Endothelial cell of umbilical vein (primary cell): ENCODE measurements at regions not wholly inside any gene's neighbourhood (a gene's known extent, or its start where the extent isn't known, plus 50 kb on each side); places are given as distances from the start of the nearest gene placed in this dataset.

Experiments used
- BruUV-seq: library from RNA; stranded (reverse); fragments of 400-500 nt; replicated peaks from 2 replicates; lab custom pipeline; 2021; lab: Mats Ljungman, UMichigan
- CTCF ChIA-PET: fragments of 300-600, 350-600 bp; sonication (Branson Sonifier 250); formaldehyde crosslinking; loops from one replicate; lab custom pipeline; 2021; ENCODE audit warnings: antibody characterized with exemption, inconsistent platforms; lab: Charles Lee
- POLR2A ChIA-PET: fragments of 300-600, 350-600 bp; sonication (Branson Sonifier 250); formaldehyde crosslinking; loops from one replicate; lab custom pipeline; 2021; ENCODE audit warnings: antibody characterized with exemption, inconsistent platforms; lab: Charles Lee
- DNase-seq: peaks from one replicate; pipeline ENCODE4 v3.0.0-alpha.2; 2011; ENCODE audit warnings: low read depth, low spot score
- FAIRE-seq: peaks from 2 replicates; lab custom pipeline; 2011; peaks lifted over from hg19 to GRCh38; lab: Jason Lieb, UNC
- H2AFZ ChIP-seq: 2 replicates; pipeline ENCODE4 v1.6.0; 2012; ENCODE audit warnings: low read depth, low read length, control low read depth, inconsistent platforms
- H3K27ac ChIP-seq: 2 replicates; pipeline ENCODE4 v1.5.1; 2011; ENCODE audit warnings: low read depth, mild to moderate bottlenecking, control low read depth, low read length, moderate library complexity; ENCODE audit not compliant: insufficient read depth
- H3K27me3 ChIP-seq, 2 experiments: 2 replicates each; pipeline versions ENCODE4 v1.6.0 to v1.6.1; 2011; ENCODE audit warnings: low read length in 2 of 2, mixed read lengths in 1 of 2; ENCODE audit not compliant: control insufficient read depth in 2 of 2, insufficient read depth in 2 of 2
- H3K36me3 ChIP-seq, 2 experiments: 2 replicates in 1 of 2; 3 replicates in 1 of 2; pipeline ENCODE4 v1.5.1; 2011; ENCODE audit warnings: low read length in 2 of 2, mild to moderate bottlenecking in 1 of 2, moderate library complexity in 1 of 2; ENCODE audit not compliant: control insufficient read depth in 2 of 2, insufficient read depth in 2 of 2; ENCODE audit errors: extremely low read depth in 1 of 2
- H3K4me1 ChIP-seq: 3 replicates; pipeline ENCODE4 v1.5.1; 2011; ENCODE audit warnings: mild to moderate bottlenecking, low read length; ENCODE audit not compliant: control insufficient read depth, insufficient read depth; ENCODE audit errors: extremely low read depth
- H3K4me2 ChIP-seq: 2 replicates; pipeline ENCODE4 v1.6.1; 2011; ENCODE audit warnings: low read length, control low read depth, mixed read lengths; ENCODE audit not compliant: insufficient read depth
- H3K4me3 ChIP-seq, 3 experiments: fragments of 200-600 bp in 1 of 3; sonication (generic), shearing (Covaris generic) in 1 of 3; replicated peaks in 1 of 3; 2 replicates each; pipeline ENCODE4 v1.5.1; 2011 to 2016; ENCODE audit warnings: control low read depth in 3 of 3, low read length in 3 of 3, mild to moderate bottlenecking in 2 of 3, inconsistent platforms in 1 of 3, low read depth in 1 of 3, moderate library complexity in 1 of 3; ENCODE audit not compliant: insufficient read depth in 1 of 3
- H3K79me2 ChIP-seq: 2 replicates; pipeline ENCODE4 v1.6.0; 2012; ENCODE audit warnings: low read length, inconsistent platforms; ENCODE audit not compliant: control insufficient read depth, insufficient read depth
- H3K9ac ChIP-seq: replicated peaks from 2 replicates; pipeline ENCODE3; 2011; ENCODE audit warnings: low read length, control low read depth; ENCODE audit not compliant: insufficient read depth; ENCODE audit errors: extremely low read depth
- H3K9me1 ChIP-seq: replicated peaks from 3 replicates; pipeline ENCODE4 v1.6.0; 2011; ENCODE audit warnings: mild to moderate bottlenecking, low read length; ENCODE audit not compliant: control insufficient read depth, insufficient read depth; ENCODE audit errors: extremely low read depth
- H3K9me3 ChIP-seq: replicated peaks from 2 replicates; pipeline ENCODE4 v1.5.1; 2012; ENCODE audit warnings: low read length, inconsistent platforms; ENCODE audit not compliant: control insufficient read depth, insufficient read depth
- H4K20me1 ChIP-seq: replicated peaks from 2 replicates; pipeline ENCODE3; 2011; ENCODE audit warnings: mild to moderate bottlenecking, low read length; ENCODE audit not compliant: control insufficient read depth, insufficient read depth; ENCODE audit errors: extremely low read depth
- CTCF ChIP-seq, 2 donors: IDR thresholded peaks; 1 replicate in 1 of 2; 2 replicates in 1 of 2; pipeline ENCODE4 v1.5.1; 2011; ENCODE audit warnings: low read length in 2 of 2, mild to moderate bottlenecking in 2 of 2, moderate library complexity in 2 of 2, control low read depth in 1 of 2, inconsistent platforms in 1 of 2, low read depth in 1 of 2; ENCODE audit not compliant: insufficient read depth in 1 of 2; ENCODE audit errors: extremely low read depth in 1 of 2
- EZH2 ChIP-seq: IDR thresholded peaks from 2 replicates; pipeline ENCODE4 v1.6.1; 2012; ENCODE audit warnings: borderline replicate concordance, low read depth, mild to moderate bottlenecking, moderate library complexity, low read length, inconsistent platforms; ENCODE audit not compliant: severe bottlenecking
- FOS ChIP-seq: IDR thresholded peaks from 2 replicates; pipeline ENCODE4 v1.6.1; 2011; ENCODE audit warnings: mild to moderate bottlenecking, low read length, moderate library complexity, borderline replicate concordance; ENCODE audit not compliant: insufficient read depth
- GATA2 ChIP-seq: IDR thresholded peaks from 2 replicates; pipeline ENCODE4 v1.7.0; 2011; ENCODE audit warnings: low read depth, mild to moderate bottlenecking, moderate library complexity, mixed read lengths, low read length; ENCODE audit not compliant: insufficient read length, insufficient read depth
- JUN ChIP-seq: IDR thresholded peaks from 2 replicates; pipeline ENCODE4 v1.6.1; 2011; ENCODE audit warnings: borderline replicate concordance, low read depth; ENCODE audit not compliant: insufficient read length, insufficient read depth
- MAX ChIP-seq: IDR thresholded peaks from 2 replicates; pipeline ENCODE4 v1.6.1; 2011; ENCODE audit not compliant: insufficient read depth, insufficient read length
- MYC ChIP-seq: IDR thresholded peaks from one replicate; pipeline ENCODE4 v1.6.1; 2011; ENCODE audit warnings: mild to moderate bottlenecking, low read depth, low read length
- POLR2A ChIP-seq: IDR thresholded peaks from 2 replicates; pipeline ENCODE4 v1.6.1; 2012; ENCODE audit warnings: low read depth, mild to moderate bottlenecking, control low read depth, low read length
- POLR2AphosphoS5 ChIP-seq: IDR thresholded peaks from 2 replicates; pipeline ENCODE4 v1.6.1; 2012; ENCODE audit warnings: low read depth, mild to moderate bottlenecking, control low read depth, low read length, moderate library complexity; ENCODE audit not compliant: insufficient read depth
- dilution Hi-C: fragments of 300-500 bp; cut with MboI; formaldehyde crosslinking; loops from one replicate; pipeline ENCODE4 v1.15.0; 2019; ENCODE audit warnings: low sequenced_read_pairs; ENCODE audit not compliant: extremely low pct_ligation_motif_present
- intact Hi-C: fragments of 100-400 bp; cut with micrococcal nuclease; formaldehyde crosslinking; loops from one replicate; pipeline ENCODE4 v1.10.0; 2022

DNA sequence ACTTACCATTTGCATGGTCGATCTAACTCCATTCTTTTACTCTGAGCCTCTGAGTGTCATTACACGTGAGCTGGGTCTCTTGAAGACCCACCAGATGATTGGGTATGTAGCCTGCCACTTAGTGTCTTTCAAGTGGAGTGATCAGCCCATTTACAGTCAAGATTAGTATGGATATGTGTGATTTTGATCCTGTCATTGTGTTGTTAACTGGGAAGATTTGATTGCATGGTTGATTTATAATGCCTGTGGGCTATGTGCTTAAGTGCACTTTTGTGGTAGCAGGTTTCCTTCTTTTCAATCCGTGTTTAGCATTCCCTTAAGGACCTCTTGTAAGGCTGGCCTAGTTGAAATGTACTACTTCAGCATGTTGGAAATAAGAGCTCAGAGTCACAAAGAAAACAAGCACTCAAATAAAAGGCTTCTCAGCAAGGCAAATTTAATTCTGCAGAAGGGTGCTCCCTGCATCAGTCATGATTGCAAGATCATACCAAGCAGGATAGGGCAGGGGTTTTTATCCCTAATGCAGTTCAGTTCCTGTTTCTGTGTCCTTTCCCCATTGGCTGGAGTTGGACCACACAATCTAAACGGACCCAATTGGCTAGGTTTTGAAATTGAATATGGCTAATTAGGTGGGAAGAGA lies 230.7 kb upstream of the SYT4 start:
- no peak for TF ChIP-seq MYC
- no peak for TF ChIP-seq JUN
- no peak for TF ChIP-seq POLR2AphosphoS5
- TF ChIP-seq POLR2A, result no peak
- TF ChIP-seq MAX, result no peak
- TF ChIP-seq CTCF (IDR thresholded peaks at IDR 0.05; ENCODE audit: extremely low read depth in 1 of 2, insufficient read depth in 1 of 2, low read depth in 1 of 2, low read length in 2 of 2), result no peak
- TF ChIP-seq GATA2, result no peak
- TF ChIP-seq EZH2, result no peak
- TF ChIP-seq FOS, result no peak
- dilution Hi-C loops (no loop called here), intact Hi-C loops (no loop called here)
- H3K9me1 ChIP-seq, result no peaks in the 10 kb centered on the region
- H4K20me1 ChIP-seq, result no peaks in the 10 kb centered on the region
- H3K4me3 ChIP-seq, result no peak overlapping the region
- no peaks in the 10 kb centered on the region for H3K4me1 ChIP-seq
- H3K4me2 ChIP-seq, result no peak overlapping the region
- no peaks in the 10 kb centered on the region for H3K36me3 ChIP-seq
- H3K27ac ChIP-seq, result no peak overlapping the region
- ChIA-PET POLR2A (no interaction called here), CTCF (no interaction called here)
- no peak overlapping the region for H2AFZ ChIP-seq
- H3K9ac ChIP-seq, result no peak overlapping the region
- DNase-seq (no peak), FAIRE-seq (no peak)
- no TSS peak for BruUV-seq
- peaks cover 5% of the 10 kb centered on the region for H3K9me3 ChIP-seq
- no peaks in the 10 kb centered on the region for H3K27me3 ChIP-seq
- H3K79me2 ChIP-seq, result no peaks in the 10 kb centered on the region
